Stimulated activated CD4-positive, alpha-beta T cell treated with anti-CD3 and anti-CD28 coated beads, Interleukin-4, amount 100 ng/mL, for 24 hours (primary cell): ENCODE measurements at regions not wholly inside any gene's neighbourhood (a gene's known extent, or its start where the extent isn't known, plus 50 kb on each side); places are given as distances from the start of the nearest gene placed in this dataset.

Experiments
- DNase-seq: peaks from one replicate; pipeline ENCODE4 v3.0.0-alpha.2; 2020

GRCh38 chr5:74136276-74136825 is 504.2 kb downstream of the ENC1 start:
- no peak for DNase-seq

DNA sequence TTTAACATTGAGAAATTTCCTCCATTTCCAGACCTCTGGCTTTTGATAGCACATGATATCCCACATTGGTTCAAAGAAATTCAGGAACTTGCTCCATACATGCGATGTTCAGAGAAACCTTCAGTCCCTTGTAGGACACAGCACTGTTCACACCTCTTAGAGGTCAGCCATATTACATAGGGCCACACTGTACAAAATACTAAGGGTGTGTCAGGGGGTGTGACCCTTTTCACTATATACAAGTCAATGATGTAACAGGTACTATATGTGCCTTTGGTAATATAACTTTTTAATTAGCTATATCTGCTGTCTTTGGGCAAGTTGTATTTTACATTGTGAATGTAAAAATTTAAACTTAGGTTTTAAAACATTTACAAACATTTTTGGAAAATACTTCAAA is 505.5 kb downstream of the ENC1 start:
- no peak for DNase-seq

DNA sequence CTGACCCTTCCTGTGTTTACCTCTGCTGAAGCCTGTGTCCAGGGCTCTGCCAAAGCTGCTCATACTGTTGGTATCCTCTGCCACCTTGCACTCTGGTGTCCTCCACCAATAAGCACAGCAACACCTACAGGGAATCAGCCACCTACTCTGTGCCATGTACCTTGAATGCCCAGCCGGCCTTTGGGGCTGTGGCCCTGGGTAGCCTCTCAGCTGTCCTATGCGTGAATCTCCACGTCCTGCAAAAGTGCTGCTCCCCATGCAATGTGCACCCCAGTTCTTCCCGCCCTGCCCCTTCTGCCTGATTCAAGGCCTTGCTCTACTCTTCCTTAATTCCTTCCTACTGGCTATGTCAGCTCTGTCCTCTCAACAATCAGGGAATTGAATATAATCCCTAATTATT is 506.5 kb downstream of the ARHGEF28 start:
- DNase-seq, result no peak

GRCh38 chr5:74131250-74131649 is 505.3 kb downstream of the ARHGEF28 start:
- DNase-seq, result no peak

DNA sequence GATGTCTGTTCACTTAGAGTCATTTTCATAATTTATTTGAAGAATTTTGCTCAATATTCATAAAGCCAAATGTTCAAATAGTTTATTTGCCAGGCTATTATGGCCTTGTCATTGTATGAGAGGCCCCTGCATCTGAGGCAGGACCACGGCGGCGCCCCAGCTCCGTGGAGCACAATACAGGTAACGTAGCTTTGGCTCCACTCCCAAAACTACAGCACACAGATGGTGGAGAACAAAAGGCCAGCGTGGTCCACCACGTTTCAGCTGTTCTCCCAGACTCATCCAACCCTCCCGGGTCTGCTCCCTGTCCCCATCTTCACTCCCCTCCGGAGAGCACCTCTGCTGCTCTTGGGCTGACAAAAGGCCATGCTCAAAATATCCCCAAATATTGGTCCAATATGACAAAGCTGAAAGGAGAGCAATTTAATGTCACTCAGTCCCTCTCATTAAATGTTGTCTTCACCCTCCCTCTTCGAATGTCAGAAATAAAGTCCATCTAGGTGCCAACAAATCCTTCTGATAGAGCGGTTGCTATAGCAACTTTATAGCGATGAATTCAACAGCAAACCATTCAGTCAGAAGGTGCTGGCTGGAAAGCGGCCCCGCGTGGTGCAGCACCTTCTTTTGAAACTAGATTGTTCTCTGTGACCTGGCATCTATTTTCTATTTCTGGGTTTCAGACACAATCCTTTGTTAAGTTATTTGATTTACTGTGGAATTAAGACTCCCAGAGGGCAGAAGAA is 504.3 kb downstream of the ARHGEF28 start:
- no peak for DNase-seq

- no peak for DNase-seq
These were observed 501.7 kb downstream of the ARHGEF28 start for GRCh38 chr5:74127381-74128320.

GRCh38 chr5:74126294-74126693 is 500.3 kb downstream of the ARHGEF28 start:
- DNase-seq, result no peak

DNA sequence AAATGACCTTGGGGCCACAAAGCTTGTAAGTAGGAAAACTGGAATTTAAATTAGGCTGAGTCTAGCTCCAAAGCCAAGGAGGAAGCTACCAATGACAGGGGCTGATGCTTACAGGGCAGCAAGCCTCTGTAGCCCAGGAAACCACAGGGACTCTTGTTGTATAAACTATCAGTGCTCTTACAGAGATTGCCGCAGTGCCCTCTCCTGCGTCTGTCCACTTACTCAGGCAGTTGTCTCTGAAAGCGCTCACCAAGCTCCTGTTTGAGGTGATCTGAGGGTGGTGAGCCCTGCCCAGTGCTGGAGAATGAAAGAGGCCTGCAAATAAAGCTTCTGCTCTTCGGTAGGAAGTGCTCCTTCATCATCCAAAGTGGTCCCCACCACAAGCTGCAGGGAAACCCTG is 498.8 kb downstream of the ARHGEF28 start:
- DNase-seq, result no peak

DNA sequence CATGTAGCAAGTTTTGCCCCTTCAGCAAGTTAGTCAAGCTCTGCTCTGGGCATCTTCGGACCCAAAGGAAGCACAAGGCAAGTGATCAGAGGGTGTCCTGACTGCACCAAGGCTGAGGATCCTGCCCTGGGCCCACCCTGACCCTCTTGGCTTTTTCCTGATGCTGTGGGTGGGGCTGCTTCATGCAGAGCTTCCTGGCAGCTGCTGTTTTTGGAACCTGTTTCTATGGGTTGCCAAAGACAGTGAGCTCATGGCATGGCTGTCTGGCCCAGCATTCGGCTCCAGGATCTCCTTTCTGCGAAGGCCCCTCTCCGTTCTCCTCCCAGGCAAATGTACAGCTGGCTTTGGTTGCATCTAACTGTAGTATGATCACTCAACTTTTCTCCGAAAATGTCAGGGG is 497.9 kb downstream of the ARHGEF28 start:
- DNase-seq, result no peak

DNA sequence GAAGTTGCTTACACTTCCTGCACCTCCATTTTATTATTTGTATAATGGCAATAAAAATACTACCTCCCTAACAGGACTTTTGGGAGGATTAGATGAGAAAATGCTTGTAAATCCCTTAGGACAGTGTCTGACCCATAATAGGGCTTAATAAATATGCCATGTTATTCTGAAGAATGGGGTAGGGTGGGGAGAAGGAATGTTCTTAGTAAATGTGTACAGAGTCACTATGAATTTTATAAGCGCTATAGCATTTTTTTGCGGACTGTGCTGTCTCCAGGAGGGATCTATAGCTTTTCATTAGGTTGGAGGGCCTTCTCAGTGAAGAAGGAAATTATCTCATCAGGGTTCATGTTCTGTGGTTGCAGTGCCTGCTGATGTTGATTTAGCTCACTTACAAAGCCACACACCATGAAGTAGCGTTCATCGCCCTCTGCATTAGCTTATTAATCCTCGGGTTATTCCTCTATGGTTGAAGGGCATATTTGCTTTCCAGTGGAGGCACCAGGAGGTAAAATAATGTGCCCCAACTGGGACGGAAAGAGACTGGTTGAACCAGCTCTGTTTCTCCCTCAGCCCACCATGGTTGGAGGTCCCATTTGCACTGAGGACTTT is 497.1 kb downstream of the ARHGEF28 start:
- no peak for DNase-seq

DNA sequence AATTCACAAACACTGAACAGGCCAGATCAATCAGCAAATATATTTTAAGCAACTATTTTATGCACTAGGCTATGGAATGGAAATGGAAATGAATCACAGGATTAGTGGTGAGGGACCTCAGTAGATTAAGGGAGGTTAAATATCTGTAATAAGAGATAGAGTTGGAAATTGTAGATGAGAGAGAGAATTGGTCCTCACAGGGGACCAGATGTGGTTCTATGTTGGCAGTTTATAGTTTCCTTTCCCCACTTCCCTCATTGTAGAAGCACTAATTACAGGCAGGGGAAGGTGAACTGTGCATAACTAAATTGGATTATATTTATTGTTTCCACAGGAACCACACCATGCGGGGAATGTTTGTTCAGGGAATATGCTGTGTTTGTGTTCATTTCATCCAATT is 496.2 kb downstream of the ARHGEF28 start:
- no peak for DNase-seq

GRCh38 chr5:74120585-74120984 is 494.6 kb downstream of the ARHGEF28 start:
- no peak for DNase-seq

- no peak for DNase-seq
These were observed 492.1 kb downstream of the ARHGEF28 start for GRCh38 chr5:74118071-74118470.

- no peak for DNase-seq
These were observed 491.0 kb downstream of the ARHGEF28 start for GRCh38 chr5:74116984-74117383.

GRCh38 chr5:74116266-74116665 is 490.3 kb downstream of the ARHGEF28 start:
- DNase-seq, result no peak

- no peak for DNase-seq
These were observed 487.9 kb downstream of the ARHGEF28 start for GRCh38 chr5:74113927-74114326.

DNA sequence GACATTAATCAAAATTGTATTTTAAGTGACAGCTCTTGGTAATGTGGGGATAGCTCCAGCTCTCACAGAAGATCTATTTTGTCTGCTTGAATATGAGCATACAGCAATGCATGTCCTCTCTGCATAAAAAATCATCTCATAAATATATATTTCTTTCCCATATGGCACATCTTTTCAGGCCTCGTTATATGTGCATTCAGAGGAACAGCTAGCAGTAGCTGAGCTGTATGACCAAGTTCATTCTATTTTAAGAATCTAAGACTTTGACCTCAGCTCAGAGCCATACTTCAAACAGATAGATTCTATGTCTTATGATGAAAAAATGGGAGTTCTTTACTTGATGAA is 487.2 kb downstream of the ARHGEF28 start:
- no peak for DNase-seq

DNA sequence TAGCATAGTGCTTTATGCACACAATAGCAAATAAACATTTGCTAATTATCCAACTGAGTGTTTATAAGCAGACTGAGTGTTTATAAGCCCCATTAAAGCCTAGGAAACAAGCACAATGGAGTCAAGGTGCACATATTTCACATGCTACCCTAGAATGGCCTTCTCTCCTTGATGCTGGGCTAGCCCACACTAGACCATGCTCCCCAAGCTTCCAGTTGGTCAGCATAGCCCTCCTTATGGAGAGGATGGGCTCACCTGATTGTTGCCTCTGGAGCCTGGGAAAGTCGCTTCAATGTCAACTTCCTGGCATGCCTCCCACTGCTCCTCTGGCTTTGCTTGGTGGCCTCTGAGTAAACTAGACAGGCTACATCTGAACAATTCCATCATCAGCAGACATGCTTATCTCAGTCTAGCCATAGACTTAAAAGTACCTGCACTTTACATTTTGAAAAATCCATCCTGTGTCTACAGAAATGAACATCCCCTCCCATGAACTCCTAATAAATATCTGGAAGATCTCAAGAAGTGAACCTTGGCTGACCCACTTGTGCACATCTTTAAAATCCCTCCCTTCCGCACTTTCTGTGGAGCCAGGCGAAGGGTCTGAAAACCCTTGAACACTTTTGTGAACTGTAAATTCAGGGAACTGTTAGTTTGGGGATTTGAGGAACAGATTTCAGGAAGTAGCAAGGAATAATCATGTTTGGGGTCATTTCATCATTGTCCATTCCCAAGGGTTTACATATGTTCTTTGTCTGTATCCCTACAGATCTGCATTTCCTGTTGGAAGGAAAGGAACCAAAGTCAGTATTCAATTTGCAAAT is 486.6 kb downstream of the ARHGEF28 start:
- no peak for DNase-seq

GRCh38 chr5:74111764-74112163 is 485.8 kb downstream of the ARHGEF28 start:
- no peak for DNase-seq

DNA sequence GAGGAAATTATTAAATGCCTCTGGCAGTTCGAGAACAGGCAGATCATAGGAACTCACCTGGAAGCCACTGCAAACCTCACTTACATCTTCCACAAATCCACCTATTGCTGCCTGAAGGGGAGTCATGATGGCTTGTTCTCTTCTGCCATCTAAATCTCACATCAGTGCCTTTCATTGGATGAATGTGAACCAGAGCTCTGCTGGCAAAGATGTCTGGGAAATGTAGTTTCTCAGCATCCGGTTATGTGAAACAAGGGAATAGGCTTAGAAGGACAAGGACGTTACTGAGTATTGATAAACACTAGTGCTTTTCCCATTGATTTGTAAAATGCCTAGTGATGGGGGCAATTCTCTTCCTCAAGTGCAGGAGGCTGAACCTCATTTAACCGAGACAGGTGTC is 483.3 kb downstream of the ARHGEF28 start:
- no peak for DNase-seq

DNA sequence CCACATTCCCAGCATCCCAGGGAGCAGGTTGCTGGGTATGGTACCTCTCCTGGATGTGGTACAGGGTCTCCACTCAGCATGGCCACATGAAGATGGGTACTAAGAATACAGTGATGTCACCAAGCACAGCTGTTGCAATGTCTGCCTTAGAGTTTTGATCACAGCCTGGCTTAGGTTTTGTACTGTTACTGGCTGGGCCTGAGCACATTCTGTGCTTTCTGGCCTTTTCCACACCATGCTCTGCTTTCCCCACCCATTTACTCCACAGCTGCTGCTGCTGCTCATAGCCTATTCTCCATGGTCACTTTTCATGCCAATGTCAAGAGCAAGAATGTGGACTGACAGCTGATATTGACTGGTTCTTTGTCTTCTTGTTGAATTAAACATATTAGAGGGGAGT is 481.9 kb downstream of the ARHGEF28 start:
- DNase-seq, result no peak

GRCh38 chr5:74105126-74105780 is 479.3 kb downstream of the ARHGEF28 start:
- no peak for DNase-seq
